GM19238 (cell line): ENCODE measurements at regions not wholly inside any gene's neighbourhood (a gene's known extent, or its start where the extent isn't known, plus 50 kb on each side); places are given as distances from the start of the nearest gene placed in this dataset.
"Not testable (repeated sequence)": the region's sequence is repeated elsewhere in the genome, so short reads cannot be mapped to it uniquely, and the experiment has no call there.

ENCODE experiments used
- DNase-seq: peaks from one replicate; pipeline ENCODE4 v3.0.0; 2011; ENCODE audit warnings: low spot score; ENCODE audit not compliant: insufficient read length

DNA sequence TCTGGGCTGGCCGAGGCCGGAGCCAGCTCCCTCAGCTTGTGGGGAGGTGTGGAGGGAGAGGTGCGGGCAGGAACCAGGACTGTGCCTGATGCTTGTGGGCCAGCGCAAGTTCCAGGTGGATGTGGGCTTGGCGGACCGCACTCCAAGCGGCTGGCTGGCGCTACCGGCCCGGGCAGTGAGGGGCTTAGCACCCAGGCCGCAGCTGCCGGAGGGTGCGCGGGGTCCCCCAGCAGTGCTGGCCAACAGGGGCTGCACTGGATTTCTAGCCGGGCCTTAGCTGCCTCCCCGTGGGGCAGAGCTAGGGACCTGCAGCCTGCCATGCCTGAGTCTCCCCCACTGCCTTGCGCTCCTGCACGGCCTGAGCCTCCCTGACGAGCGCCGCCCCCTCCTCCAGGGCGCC lies 242.8 kb downstream of the CCSER2 start:
- no peak for DNase-seq

DNA sequence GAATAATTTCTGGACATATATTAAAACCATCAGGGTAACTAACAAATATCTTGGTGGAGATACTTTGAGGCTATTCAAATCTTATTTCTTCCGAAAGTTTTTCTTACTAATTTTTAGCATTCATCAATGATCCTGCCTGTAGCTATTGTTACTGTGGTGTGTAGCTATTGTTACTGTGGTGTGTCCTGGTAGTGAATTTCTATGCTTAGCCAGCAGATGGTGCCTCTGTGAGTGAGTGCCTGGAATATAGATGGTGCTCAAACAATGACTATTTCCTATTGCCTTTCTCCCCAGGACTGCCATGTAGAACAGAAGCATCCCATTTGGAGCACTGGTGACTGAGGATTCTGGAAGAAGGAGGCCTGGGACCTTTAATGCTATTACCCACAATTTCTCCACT lies 245.7 kb downstream of the CCSER2 start:
- DNase-seq: no peak

DNA sequence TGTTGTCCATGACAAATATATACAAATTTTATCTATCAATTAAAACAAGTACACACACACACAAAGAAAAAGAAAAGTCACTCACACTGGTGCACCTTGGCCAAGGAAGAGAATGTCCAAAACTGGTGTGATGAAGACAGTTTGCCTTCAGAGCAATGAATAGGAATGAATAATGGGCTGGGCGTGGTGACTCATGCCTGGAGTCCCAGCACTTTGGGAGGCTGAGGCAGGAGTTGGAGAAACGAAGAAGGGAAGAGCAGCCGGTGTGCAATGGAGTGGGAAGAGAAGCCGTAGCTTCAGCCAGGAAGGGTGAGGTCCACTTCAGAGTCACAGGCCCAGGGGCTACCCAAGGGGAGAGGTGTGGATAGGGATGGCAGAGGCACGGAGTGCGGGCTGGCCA lies 253.6 kb downstream of the CCSER2 start:
- DNase-seq: no peak

DNA sequence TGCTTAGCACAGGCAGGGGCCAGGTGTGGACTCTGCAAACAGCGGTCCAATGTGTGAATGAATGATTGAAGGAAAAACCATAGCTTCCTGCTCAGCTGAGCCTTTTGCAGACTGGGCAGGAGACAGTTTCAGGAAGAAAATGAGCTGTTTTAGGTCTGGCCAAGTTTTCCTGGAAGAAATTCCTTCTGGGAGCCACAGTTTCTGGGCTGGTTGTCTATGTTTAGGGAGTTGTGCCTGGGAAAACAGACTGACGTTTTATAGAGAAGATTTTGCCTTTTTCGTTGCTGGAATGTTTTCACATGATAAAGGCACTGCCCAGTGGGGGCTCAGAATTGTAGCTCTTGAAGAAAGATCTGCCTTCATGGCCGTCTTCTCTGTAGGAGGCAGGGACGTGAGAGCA lies 255.1 kb downstream of the CCSER2 start:
- DNase-seq: no peak

DNA sequence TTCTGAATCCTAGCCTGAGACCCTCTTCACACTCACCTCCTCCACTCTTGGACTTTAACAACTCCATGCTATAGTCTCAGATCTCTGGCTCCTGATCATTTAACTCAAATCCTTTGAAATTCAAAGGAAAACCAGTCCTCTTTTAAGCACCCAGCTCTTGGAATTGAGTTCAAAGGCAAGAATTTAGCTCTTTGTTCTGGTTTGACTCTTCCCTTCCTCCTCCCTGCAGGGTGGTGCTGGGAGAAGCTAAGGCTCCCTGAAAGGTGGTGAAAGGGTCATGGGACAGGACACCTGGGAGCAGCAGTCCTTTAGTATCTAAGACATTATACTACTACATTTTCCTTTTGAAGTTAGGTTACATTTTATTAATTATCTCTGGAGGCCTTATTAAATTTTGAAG lies 259.4 kb downstream of the CCSER2 start:
- no peak for DNase-seq

DNA sequence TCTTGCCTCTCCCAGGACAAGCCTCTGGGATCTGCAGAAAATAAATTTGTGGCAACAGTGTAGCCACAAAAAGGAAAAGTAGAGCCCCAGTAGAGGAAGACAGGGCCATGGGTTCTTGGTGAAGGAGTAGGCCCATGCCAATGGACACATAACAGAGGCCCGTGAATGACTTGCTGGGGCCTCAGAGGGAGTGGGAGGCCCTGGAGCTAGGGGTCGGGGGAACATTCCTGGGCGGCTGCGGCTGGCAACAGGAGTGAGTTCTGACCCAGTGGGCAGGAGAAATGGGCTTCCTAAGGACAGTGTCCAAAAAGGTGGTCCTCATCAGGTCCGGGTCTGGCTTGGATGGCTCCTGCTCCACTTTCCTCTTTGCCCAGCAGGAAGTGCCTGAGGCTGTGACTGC lies 260.0 kb downstream of the CCSER2 start:
- no peak for DNase-seq

DNA sequence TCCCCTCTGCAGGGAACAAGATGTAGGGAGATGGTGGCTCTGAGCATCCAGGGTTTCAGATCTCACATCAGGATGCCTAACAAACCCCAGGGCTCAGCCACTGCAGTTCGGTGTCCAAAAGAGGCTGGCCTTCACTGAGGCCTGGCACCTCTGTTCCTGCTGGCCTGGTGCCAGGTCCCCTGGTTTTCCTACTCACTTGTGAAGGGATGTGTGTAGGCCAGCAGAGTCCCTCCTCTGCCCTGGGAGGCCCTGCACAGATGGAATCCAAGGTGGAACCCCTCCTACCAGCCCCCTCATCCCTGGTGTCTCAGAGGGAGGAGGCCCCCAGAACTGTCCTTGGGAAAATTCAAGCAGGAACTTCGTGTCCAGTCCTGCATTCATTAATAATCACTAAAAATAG lies 260.6 kb downstream of the CCSER2 start:
- DNase-seq: no peak

DNA sequence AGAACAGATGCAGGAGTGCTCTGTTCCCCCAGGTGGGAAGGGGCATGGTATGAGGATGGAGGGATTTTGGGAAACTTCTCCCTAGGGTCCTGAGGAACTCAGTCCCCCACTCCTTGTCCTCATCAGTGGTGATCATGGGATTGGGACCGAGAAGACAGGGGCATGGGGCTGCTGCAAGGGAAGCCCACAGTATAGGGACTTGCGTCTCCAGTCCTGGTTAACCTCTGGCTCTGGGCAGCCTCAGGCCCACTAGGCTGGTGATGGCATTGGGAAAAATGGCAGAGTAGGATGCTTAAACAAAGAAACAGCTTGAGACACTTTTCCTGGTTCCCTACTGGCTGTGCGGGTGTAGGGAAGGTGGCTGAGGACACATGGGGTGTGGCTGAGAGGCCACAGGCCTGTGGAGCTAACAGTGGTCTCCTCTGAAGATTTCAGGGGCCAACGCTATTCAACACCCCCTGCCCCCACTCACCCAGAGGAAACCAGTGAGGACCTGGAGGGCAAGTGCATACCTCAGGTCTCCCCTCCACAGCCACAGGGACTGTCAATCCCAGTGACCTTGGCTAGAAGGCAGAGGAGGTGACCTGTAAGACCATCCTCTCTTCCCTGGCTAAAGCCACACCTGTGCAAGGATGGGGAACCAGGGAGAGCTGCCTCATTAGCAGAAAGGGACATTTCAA lies 261.3 kb downstream of the CCSER2 start:
- no peak for DNase-seq

DNA sequence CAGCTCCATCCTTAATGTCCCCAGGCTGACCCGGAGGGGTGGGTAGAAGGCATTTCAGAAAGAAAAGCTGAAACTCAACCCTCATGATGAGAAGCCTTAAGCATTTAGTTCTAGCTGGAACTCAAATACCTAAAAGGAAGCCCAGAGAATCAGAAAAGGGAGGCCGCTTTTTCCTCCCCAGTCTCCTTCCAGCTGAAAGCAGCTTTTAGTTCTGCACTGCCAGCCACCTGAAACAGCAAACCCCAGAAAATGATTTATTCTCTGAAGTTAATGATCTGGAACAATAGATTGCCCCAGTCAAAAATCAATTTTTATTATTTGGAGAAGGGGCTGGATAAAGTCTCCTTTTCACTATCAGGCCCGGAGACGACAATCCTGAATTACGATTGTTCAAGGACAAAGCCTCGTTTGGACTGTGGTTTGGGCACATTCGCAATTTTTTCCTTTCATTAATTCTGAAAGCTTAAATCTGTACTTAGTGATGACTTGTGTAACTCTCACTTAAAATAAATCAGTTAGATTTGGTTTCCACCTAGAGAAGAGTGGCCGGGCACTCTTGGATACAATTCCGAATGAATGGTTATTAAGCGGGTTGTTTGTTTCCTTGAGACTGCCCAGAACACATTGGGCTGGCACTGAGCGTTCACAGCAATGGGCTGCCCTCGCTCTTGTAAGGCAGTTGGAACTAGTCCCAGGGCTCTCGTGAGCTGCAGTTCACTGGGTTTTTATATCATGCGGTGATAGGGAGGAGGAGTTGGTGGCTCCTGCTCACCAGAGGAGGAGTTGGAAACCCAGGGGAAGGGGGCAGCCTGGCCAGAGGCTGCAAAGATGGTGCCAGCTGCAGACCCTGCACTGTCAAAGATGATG lies 262.2 kb downstream of the CCSER2 start:
- DNase-seq: no peak

DNA sequence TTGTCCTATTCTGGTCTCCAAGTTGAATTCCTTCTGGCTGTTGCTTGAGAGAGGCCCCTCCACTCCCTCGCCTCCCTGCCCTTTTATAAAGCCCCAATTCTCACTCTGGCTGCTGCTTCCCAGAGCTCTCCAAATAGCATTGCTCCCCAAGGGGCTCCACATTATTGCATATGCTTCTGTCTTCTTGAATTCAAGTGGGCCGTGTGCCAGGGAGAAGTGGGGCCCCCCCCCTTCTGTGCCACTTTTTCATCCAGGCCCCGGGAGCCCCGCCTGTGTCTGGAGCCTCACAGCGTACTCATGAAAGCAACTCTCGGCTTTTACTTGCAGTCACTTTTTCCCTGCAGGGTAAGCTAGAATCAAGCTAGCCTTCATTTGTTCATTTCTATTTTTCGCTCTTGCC lies 265.1 kb downstream of the CCSER2 start:
- DNase-seq: no peak

DNA sequence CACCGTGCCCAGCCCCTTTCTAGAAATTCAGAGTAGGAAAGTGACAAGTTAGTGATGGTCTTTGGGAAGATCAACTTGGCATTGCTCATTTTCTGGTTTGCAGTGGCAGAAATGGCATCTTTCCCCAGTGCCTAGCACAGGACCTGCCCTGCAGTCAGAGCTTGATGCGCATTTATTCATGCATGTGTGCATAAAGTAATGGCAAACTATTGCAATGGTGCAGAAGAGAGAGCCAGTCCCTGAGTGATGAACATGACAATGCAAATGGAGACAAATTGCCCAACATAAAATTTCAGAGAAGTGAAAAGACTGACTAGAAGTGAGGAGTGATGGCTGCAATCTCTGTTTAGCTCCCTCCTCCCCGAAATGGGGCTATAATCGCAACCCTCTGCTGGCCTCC lies 268.2 kb downstream of the CCSER2 start:
- no peak for DNase-seq

DNA sequence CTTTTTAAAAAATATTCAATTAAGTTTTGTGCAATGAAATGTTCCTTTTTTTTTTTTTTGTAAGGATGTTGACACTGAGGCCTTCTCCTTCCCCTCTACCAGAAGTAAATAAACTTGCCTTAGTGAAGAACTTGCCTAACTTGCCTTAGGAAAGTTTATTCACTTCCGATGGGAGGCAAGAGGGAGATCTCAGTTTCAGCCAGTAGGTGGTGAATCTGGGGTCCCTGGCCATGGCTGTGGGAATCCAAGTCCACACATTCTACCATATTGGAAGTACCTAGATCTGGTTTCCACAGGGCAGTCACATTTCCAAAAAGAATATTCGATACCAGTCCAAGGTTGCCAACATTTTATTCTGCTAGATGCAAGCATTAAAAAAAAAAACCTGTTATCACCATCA lies 270.9 kb downstream of the CCSER2 start:
- DNase-seq: no peak

DNA sequence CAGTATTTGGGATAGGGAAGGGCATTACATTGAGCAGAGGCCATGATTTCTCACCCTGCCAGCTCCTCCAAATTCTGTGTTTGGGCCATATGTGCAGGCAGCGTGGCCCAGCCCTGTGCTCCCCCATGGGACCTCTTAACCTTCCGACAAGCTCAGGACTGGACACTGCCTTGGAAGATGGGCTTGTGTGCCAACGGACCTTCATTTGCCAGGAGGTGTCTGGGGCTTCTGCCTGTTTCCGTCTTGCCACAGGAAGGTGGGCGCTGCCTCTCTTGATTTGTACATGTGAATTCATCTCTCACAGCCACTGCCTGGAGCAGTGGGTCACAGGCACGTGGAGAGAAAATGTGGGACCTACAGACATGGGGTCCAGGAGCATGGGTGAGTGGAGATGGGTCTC lies 272.6 kb downstream of the CCSER2 start:
- no peak for DNase-seq

DNA sequence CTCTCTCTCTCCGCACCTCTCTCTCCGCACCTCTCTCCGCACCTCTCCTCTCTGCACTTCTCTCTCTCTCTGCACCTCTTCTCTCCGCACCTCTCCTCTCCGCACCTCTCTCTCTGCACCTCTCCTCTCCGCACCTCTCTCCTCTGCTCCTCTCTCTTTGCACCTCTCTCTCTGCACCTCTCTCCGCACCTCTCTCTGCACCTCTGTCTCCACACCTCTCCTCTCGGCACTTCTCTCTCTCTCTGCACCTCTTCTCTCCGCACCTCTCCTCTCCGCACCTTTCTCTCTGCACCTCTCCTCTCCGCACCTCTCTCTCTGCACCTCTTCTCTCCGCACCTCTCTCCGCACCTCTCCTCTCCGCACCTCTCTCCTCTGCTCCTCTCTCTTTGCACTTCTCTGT lies 274.2 kb downstream of the CCSER2 start:
- DNase-seq: not testable (repeated sequence)

DNA sequence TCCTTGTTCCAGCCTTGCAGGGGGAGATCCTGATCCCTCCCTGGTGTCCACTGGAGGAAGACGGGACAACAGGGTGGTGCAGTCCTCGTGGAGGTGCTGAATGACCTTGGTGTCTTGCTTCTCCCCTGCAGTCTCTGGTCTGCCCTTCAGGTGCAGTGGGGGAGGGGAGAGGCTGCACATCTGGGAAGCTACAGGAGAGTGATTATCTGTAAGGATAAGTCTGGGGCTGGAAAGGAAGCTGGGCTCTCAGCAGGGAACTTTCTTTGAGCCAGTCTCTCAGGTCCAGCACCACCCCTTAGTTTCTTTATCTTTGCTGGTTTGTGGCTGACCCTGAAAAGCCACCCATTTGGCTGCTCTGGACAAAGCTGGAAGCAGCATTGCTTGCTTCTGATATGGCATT lies 275.6 kb downstream of the CCSER2 start:
- no peak for DNase-seq

DNA sequence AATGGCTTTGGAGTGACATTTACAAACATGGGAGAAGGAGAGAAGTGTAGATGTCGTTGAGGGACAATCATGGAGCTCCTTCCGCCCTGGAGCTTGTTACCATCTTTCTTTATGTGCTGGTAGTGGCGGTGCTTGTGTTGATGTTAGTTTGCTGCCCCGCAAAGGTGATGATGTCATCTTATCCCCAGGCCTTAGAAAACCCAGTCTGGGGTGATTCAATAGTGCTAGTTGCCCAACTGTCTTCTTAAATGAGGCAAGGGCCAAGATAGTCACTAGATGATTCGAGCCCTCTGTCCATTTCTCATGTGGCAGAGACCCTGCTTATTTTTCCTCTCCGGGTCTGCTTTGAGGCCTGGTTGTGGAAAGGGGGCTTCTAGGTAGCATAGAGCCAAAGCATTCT lies 277.4 kb downstream of the CCSER2 start:
- no peak for DNase-seq

DNA sequence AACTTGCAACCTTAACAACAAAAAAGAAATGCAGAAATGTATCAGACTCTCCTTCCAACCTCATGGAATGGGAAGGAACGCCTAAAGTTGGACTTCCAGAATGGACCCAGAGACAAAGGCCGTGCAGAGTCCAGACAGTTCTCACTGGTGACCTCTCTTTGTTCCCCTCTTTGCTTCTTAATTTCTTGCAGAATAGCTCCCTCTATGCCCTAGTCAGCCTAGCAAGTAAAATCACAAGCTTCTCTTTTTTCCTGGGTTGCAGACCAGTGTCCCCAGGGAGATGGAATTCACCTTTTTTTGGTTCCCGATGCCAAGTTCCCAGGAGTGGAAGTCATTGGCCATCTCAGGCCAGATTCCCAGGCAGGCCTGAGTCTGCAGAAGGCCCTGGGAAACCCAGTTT lies 278.0 kb downstream of the CCSER2 start:
- no peak for DNase-seq

DNA sequence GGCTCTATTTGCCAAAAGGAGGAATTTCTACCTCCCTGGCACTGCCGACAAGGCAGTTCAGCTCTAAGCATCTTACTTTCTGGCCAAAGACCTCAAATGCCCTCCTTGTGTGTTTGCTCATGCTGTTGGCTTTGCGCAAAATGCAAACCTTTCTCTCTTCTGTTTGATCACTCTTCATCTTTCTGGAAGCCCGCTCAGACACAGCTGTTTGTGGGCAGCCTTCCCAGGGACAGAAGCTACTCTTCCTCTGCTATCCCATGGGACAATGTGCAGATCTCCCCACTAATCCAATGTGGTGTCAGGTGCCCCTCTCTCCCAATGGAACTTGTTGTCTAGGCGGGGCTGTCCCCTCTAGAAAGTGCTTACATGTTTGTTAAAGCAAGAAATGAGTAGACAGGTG lies 278.7 kb downstream of the CCSER2 start:
- no peak for DNase-seq

DNA sequence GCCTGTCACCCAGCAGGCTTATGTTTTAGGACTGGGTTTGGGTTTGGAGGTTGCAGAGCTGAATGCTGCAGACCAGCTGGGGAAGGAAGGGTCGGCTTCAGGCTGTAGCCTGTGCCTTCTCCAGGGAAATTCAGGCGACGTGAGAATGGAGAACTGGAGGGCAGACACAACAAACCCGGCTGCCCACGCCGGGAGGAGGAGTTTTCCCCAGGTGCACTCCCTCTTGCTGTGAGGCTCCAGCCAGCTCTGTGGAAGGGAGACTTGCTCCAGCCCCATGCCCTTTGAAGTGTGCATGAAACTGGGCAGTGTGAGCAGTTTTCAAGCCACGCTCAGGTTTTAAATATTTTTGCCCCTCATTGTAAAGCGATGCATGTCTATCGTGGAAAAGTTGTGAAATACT lies 279.1 kb downstream of the CCSER2 start:
- DNase-seq: no peak

DNA sequence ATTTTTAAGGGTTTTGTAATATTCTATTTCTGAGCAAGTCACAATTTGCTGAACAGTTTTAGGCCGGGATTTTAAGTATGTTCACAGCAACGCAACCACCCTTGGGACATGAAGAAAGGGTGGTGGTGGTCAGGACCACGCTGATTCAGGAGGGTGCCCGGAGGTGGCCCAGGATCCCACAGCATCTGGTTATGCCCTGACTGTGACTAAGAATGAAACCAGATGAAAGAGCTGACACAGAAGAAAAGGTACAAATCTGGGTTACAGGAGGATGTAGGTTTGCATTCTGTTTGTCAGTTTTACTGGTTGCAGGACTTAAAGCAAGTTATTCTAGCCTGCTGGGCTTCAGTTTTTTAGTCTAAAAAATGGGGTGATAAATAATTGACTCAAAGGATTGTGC lies 279.7 kb downstream of the CCSER2 start:
- DNase-seq: no peak

DNA sequence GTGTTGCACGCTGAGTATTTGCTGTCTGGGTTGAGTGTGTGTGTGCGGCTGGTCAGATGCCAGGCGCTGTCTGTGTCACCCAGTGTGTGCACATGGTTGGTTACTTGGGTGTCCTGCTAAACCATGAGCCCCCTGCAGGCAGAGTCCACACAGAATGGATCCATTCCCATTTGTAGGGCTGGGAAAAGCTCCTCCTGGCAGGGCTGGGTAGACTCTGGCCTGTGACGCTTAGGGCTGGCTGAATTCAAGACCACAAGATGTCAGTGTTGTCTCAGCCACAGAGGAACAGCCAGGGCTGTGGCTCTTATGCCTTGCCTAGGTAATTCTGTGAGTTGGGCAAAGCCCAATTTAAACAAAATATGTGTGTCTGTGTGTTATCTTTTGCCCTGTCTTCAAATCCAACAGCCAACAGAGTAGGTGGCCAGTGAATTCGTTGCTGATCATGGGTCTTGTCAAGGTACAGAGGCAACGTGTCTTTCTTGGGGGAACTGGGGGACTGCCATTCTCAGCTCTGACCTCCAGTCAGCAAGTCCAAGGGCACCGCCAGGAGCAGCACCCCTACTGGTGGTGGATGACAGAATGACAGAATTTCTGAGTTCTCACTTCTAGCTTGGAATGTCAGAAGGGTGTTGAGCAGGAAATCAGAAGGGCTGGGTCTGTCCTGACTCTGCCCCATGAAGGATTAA lies 285.1 kb downstream of the CCSER2 start:
- no peak for DNase-seq

DNA sequence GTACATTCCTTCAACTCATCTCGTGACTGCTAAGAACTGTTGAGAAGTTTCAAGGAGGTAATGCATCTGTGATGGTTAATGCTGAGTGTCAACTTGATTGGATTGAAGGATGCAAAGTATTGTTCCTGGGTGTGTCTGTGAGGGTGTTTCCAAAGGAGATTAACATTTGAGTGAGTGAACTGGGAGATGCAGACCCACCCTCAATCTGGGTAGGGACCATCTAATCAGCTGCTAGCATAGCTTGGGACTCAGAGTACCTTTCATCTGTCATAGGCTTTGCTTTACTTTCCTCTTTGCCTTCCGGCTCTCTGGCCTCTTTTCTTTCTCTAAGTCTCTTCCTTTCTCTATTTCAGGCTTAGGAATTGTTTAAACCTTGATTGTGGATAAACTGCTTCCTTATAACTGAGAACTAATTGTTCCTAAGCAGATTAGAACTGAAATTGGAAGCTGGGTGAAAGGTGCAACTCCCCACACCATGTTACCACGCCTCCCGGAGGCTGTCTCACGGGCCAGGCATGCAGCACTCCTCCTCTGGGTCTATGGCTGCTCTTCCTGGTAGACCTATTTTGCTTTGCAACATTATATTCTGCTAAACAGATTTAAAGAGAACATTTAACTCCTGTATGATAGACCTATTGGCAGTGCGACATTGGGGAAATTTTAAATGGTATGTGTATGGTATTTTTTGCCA lies 298.2 kb downstream of the CCSER2 start:
- DNase-seq: no peak
